ENCODE measurements at regions not wholly inside any gene's neighbourhood (a gene's known extent, or its start where the extent isn't known, plus 50 kb on each side); places are given as distances from the start of the nearest gene placed in this dataset.
A peak's percentile ranks its signal among the peaks of the same experiment; 100 is the strongest.

- TF ChIP-seq CTCF (IDR thresholded peaks at IDR 0.05; ENCODE audit: low read depth, low read length), result peak; percentile 29
- no peak for TF ChIP-seq POLR2A (IDR thresholded peaks at IDR 0.05; ENCODE audit: extremely low read depth, insufficient read length)
These were observed 63.1 kb upstream of the HPCAL1 start for GRCh38 chr2:10239561-10239967.
